ENCODE measurements at regions not wholly inside any gene's neighbourhood (a gene's known extent, or its start where the extent isn't known, plus 50 kb on each side); places are given as distances from the start of the nearest gene placed in this dataset.

DNA sequence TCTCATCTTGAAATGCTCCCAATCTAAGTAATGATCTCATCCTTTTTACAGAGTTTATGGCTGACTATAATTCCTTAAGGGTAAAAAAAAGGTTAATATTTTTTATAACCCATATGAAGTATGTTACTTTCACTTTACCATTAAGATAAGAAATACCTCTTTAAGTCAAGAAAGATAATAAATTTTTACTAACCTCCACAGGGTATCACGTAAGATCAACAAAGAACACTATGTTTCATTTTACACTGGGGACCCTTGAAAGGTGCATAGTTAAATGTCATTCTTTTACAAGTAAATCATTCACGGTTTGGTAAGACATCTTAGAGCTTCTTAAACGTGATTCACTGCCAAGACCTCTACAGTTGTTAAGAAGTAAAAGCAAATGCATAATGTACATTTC, 472.7 kb upstream of the CDH9 start:
- no peak for ATAC-seq
- TF ChIP-seq, protein P1, sequence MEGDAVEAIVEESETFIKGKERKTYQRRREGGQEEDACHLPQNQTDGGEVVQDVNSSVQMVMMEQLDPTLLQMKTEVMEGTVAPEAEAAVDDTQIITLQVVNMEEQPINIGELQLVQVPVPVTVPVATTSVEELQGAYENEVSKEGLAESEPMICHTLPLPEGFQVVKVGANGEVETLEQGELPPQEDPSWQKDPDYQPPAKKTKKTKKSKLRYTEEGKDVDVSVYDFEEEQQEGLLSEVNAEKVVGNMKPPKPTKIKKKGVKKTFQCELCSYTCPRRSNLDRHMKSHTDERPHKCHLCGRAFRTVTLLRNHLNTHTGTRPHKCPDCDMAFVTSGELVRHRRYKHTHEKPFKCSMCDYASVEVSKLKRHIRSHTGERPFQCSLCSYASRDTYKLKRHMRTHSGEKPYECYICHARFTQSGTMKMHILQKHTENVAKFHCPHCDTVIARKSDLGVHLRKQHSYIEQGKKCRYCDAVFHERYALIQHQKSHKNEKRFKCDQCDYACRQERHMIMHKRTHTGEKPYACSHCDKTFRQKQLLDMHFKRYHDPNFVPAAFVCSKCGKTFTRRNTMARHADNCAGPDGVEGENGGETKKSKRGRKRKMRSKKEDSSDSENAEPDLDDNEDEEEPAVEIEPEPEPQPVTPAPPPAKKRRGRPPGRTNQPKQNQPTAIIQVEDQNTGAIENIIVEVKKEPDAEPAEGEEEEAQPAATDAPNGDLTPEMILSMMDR (IDR thresholded peaks at IDR 0.05): no peak
- Histone ChIP-seq H3K27me3 (ENCODE audit: low read depth) (no peaks in the 10 kb centered on the region), H3K9me3 (no peaks in the 10 kb centered on the region), H3K36me3 (no peaks in the 10 kb centered on the region), H3K4me3 (no peak overlapping the region), H3K27ac (no peak overlapping the region), H3K4me1 (no peaks in the 10 kb centered on the region)
- no peak for DNase-seq
- intact Hi-C loops (cut with DNase I): no loop called here

DNA sequence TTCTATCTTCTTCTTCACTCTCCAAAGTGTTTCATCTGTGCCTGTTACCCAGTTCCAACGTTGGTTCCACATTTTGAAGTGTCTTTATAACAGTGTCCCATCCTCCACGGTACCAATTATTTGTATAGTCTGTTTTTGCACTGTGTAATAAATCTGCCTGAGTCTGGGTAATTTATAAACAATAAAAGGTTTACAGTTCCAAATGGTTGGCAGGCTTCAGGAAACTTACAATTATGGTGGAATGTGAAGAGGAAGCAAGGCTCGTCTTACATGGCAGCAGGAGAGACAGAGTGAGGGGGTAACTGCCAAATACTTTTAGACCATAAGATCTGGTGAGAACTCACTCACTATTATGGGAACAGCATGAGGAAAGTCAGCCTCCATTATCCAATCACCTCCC, 465.4 kb upstream of the CDH9 start:
- TF ChIP-seq, protein P1 (IDR thresholded peaks at IDR 0.05): no peak
- intact Hi-C loops (cut with DNase I): no loop called here
- no peak for ATAC-seq

DNA sequence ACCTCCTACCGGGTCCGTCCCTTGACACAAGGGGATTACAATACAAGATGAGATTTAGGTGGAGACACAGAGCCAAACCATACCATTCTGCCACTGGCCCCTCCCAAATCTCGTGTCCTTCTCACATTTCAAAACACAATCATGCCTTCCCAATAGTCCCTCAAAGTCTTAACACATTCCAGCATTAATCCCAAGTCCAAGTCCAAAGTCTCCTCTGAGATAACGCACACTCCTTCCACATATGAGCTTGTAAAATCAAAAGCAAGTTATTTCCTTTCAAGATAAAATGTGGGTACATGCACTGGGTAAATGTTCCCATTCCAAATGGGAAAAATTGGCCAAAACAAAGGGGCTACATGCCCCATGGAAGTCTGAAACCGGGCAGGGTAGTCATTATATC, 463.9 kb upstream of the CDH9 start:
- Histone ChIP-seq H3K27me3 (ENCODE audit: low read depth) (no peaks in the 10 kb centered on the region), H3K9me3 (no peaks in the 10 kb centered on the region), H3K4me1 (no peaks in the 10 kb centered on the region), H3K27ac (no peak overlapping the region), H3K4me3 (no peak overlapping the region), H3K36me3 (no peaks in the 10 kb centered on the region)
- intact Hi-C loops (cut with DNase I): no loop called here
- no peak for DNase-seq
- TF ChIP-seq, protein P1 (IDR thresholded peaks at IDR 0.05): no peak
- ATAC-seq: no peak

More for the DNA sequence above, 465.4 kb upstream of the CDH9 start:
- no peak for DNase-seq
- Histone ChIP-seq H3K27ac (no peak overlapping the region), H3K9me3 (no peaks in the 10 kb centered on the region), H3K4me1 (no peaks in the 10 kb centered on the region), H3K4me3 (no peak overlapping the region), H3K36me3 (no peaks in the 10 kb centered on the region), H3K27me3 (ENCODE audit: low read depth) (no peaks in the 10 kb centered on the region)

DNA sequence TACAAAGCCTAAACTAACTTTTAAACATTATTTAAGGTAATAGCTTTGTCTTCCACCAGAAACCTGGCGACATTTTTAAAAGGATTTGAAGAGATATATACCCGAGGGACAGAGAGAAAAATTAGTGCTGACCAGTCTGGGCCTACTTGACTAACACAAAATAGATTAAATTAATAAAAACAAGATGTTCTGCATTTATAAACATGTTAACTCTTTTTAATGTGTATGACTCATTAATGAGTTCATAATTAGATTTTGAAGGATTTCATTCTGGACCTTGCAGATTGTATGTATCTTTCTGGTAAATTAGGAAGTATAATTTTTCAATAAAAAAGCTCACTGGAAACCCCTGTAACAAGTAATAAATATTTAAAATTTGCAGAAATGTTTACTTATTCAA, 459.1 kb upstream of the CDH9 start:
- Histone ChIP-seq H3K27ac (no peak overlapping the region), H3K27me3 (ENCODE audit: low read depth) (no peaks in the 10 kb centered on the region), H3K9me3 (no peaks in the 10 kb centered on the region), H3K4me3 (no peak overlapping the region), H3K4me1 (no peaks in the 10 kb centered on the region), H3K36me3 (no peaks in the 10 kb centered on the region)
- intact Hi-C loops (cut with DNase I): no loop called here
- TF ChIP-seq, protein P1 (IDR thresholded peaks at IDR 0.05): no peak
- ATAC-seq: no peak
- DNase-seq: no peak

DNA sequence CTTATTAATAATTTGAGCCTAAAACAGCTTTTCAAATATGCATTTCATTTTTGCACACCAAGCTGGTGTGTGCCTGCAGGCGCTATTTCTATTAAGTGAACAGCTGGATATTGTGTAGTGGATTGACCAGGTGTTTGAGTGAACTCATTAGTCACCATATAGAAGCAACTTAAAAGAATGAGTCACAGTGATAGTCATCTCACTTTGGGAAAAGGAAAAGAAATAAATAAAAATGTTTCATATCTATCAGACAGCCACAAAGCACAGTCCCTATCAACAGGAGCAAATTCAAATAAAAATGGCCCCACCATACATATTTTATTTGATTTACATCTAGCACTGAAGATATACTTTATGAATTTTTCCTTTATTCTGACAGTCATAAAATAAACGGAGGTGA, 456.5 kb upstream of the CDH9 start:
- ATAC-seq (no peak), DNase-seq (no peak)
- Histone ChIP-seq H3K9me3 (no peaks in the 10 kb centered on the region), H3K4me3 (no peak overlapping the region), H3K4me1 (no peaks in the 10 kb centered on the region), H3K36me3 (no peaks in the 10 kb centered on the region), H3K27me3 (ENCODE audit: low read depth) (no peaks in the 10 kb centered on the region), H3K27ac (no peak overlapping the region)
- TF ChIP-seq, protein P1 (IDR thresholded peaks at IDR 0.05): no peak
- intact Hi-C loops (cut with DNase I): no loop called here
